Fibroblast of lung (primary cell): ENCODE measurements at regions not wholly inside any gene's neighbourhood (a gene's known extent, or its start where the extent isn't known, plus 50 kb on each side); places are given as distances from the start of the nearest gene placed in this dataset.

Experiments used
- DNase-seq, 2 donors: peaks; one replicate each; pipeline versions ENCODE4 v3.0.0 to v3.0.0-alpha.2; 2010; ENCODE audit warnings: low read depth in 2 of 2
- H2AFZ ChIP-seq: 2 replicates; pipeline ENCODE4 v1.5.1; 2012; ENCODE audit warnings: low read length, control low read depth, inconsistent platforms
- H3K27ac ChIP-seq: 2 replicates; pipeline ENCODE4 v1.5.1; 2011; ENCODE audit warnings: low read length, control low read depth; ENCODE audit not compliant: insufficient read depth
- H3K27me3 ChIP-seq: 2 replicates; pipeline ENCODE4 v1.5.1; 2011; ENCODE audit warnings: mild to moderate bottlenecking, low read length; ENCODE audit not compliant: control insufficient read depth, insufficient read depth
- H3K36me3 ChIP-seq: 2 replicates; pipeline ENCODE4 v1.5.1; 2011; ENCODE audit warnings: low read length; ENCODE audit not compliant: control insufficient read depth, insufficient read depth
- H3K4me1 ChIP-seq: 2 replicates; pipeline ENCODE4 v1.5.1; 2011; ENCODE audit warnings: low read length; ENCODE audit not compliant: control insufficient read depth, insufficient read depth; ENCODE audit errors: extremely low read depth
- H3K4me2 ChIP-seq: 2 replicates; pipeline ENCODE4 v1.5.1; 2011; ENCODE audit warnings: low read length, control low read depth; ENCODE audit not compliant: insufficient read depth; ENCODE audit errors: extremely low read depth
- H3K4me3 ChIP-seq, 4 experiments: fragments of 200-600 bp in 1 of 4; sonication (generic) in 1 of 4; replicated peaks in 1 of 4; 2 replicates each; pipeline ENCODE4 v1.5.1; 2011 to 2016; ENCODE audit warnings: low read length in 4 of 4, low read depth in 3 of 4, mild to moderate bottlenecking in 3 of 4, control low read depth in 2 of 4, inconsistent platforms in 1 of 4, mixed read lengths in 1 of 4; ENCODE audit not compliant: insufficient read depth in 1 of 4; ENCODE audit errors: control extremely low read depth in 1 of 4
- H3K79me2 ChIP-seq: 2 replicates; pipeline ENCODE4 v1.5.1; 2012; ENCODE audit warnings: mild to moderate bottlenecking, low read length, inconsistent platforms; ENCODE audit not compliant: control insufficient read depth, insufficient read depth
- H3K9ac ChIP-seq: 2 replicates; pipeline ENCODE4 v1.5.1; 2011; ENCODE audit warnings: mild to moderate bottlenecking, low read length, control low read depth; ENCODE audit not compliant: insufficient read depth
- H3K9me3 ChIP-seq: 2 replicates; pipeline ENCODE4 v1.5.1; 2012; ENCODE audit warnings: low read depth, low read length; ENCODE audit not compliant: control insufficient read depth, insufficient read depth
- H4K20me1 ChIP-seq: 2 replicates; pipeline ENCODE4 v1.5.1; 2011; ENCODE audit warnings: low read length; ENCODE audit not compliant: control insufficient read depth, insufficient read depth; ENCODE audit errors: extremely low read depth
- EZH2 ChIP-seq: IDR thresholded peaks from 2 replicates; pipeline ENCODE4 v1.5.1; 2012; ENCODE audit warnings: low read length, control low read depth, mild to moderate bottlenecking; ENCODE audit errors: missing control alignments
- TF ChIP-seq, protein P1 (sequence below), 2 donors: IDR thresholded peaks in 1 of 2; conservative IDR thresholded peaks in 1 of 2; 1 replicate in 1 of 2; 2 replicates in 1 of 2; pipeline ENCODE4 v1.5.1; 2011 to 2012; ENCODE audit warnings: low read length in 2 of 2, control low read depth in 1 of 2, inconsistent platforms in 1 of 2, low read depth in 1 of 2, mild to moderate bottlenecking in 1 of 2

DNA sequence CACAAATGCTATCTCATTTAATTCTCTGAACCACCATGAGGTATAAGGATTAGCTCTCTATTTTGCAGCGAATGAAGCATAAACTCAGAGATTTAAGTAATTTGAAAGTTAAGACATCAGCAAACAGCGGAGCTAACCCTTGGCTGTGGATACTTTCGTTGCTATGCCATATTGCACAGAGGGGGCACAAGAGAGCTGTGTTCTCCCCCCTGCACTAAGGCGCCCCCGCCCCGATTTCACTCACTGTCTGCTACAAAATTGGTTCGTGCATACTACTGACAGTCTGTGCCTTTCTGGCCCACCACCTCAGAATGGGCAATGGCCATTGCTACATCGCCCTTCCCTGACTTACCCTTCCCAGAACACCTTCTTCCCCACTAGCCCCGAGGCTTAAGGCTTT lies 105.7 kb upstream of the OBI1 start:
- no peaks in the 10 kb centered on the region for H3K27me3 ChIP-seq
- TF ChIP-seq, protein P1, sequence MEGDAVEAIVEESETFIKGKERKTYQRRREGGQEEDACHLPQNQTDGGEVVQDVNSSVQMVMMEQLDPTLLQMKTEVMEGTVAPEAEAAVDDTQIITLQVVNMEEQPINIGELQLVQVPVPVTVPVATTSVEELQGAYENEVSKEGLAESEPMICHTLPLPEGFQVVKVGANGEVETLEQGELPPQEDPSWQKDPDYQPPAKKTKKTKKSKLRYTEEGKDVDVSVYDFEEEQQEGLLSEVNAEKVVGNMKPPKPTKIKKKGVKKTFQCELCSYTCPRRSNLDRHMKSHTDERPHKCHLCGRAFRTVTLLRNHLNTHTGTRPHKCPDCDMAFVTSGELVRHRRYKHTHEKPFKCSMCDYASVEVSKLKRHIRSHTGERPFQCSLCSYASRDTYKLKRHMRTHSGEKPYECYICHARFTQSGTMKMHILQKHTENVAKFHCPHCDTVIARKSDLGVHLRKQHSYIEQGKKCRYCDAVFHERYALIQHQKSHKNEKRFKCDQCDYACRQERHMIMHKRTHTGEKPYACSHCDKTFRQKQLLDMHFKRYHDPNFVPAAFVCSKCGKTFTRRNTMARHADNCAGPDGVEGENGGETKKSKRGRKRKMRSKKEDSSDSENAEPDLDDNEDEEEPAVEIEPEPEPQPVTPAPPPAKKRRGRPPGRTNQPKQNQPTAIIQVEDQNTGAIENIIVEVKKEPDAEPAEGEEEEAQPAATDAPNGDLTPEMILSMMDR (conservative IDR thresholded peaks at IDR 0.05 in 1 of 2, IDR thresholded peaks at IDR 0.05 in 1 of 2; ENCODE audit: low read depth in 1 of 2, low read length in 2 of 2) = no peak
- TF ChIP-seq EZH2 = no peak
- H2AFZ ChIP-seq = no peak overlapping the region
- no peaks in the 10 kb centered on the region for H3K9me3 ChIP-seq
- H3K4me2 ChIP-seq = no peak overlapping the region
- no peaks in the 10 kb centered on the region for H3K36me3 ChIP-seq
- no peaks in the 10 kb centered on the region for H3K4me1 ChIP-seq
- no peak overlapping the region for H3K27ac ChIP-seq
- no peak overlapping the region for H3K9ac ChIP-seq
- H4K20me1 ChIP-seq = no peaks in the 10 kb centered on the region
- no peak for DNase-seq
- no peak overlapping the region for H3K4me3 ChIP-seq
- no peaks in the 10 kb centered on the region for H3K79me2 ChIP-seq

GRCh38 chr13:78762825-78763224 lies 103.9 kb upstream of the OBI1 start:
- Histone ChIP-seq H3K36me3 (no peaks in the 10 kb centered on the region), H3K79me2 (no peaks in the 10 kb centered on the region), H3K27me3 (no peaks in the 10 kb centered on the region), H4K20me1 (no peaks in the 10 kb centered on the region), H3K9me3 (no peaks in the 10 kb centered on the region), H3K4me3 (no peak overlapping the region), H3K27ac (no peak overlapping the region), H2AFZ (no peak overlapping the region), H3K9ac (no peak overlapping the region), H3K4me1 (no peaks in the 10 kb centered on the region), H3K4me2 (no peak overlapping the region)
- DNase-seq = no peak
- TF ChIP-seq EZH2 = no peak
- TF ChIP-seq, protein P1 (conservative IDR thresholded peaks at IDR 0.05 in 1 of 2, IDR thresholded peaks at IDR 0.05 in 1 of 2; ENCODE audit: low read depth in 1 of 2, low read length in 2 of 2) = no peak

GRCh38 chr13:78759704-78760103 lies 100.7 kb upstream of the OBI1 start:
- Histone ChIP-seq H3K4me2 (no peak overlapping the region), H3K9me3 (no peaks in the 10 kb centered on the region), H2AFZ (no peak overlapping the region), H3K9ac (no peak overlapping the region), H3K79me2 (no peaks in the 10 kb centered on the region), H3K36me3 (no peaks in the 10 kb centered on the region), H3K4me1 (no peaks in the 10 kb centered on the region), H4K20me1 (no peaks in the 10 kb centered on the region), H3K27me3 (no peaks in the 10 kb centered on the region), H3K27ac (no peak overlapping the region), H3K4me3 (no peak overlapping the region)
- no peak for TF ChIP-seq EZH2
- TF ChIP-seq, protein P1 (conservative IDR thresholded peaks at IDR 0.05 in 1 of 2, IDR thresholded peaks at IDR 0.05 in 1 of 2; ENCODE audit: low read depth in 1 of 2, low read length in 2 of 2) = no peak
- DNase-seq = no peak
